BLaER1 (cell line): ENCODE measurements at regions not wholly inside any gene's neighbourhood (a gene's known extent, or its start where the extent isn't known, plus 50 kb on each side); places are given as distances from the start of the nearest gene placed in this dataset.

Experiments
- H3K27ac ChIP-seq: shearing (Covaris generic); formaldehyde crosslinking; 2 replicates; pipeline ENCODE4 v1.8.1; 2022
- H3K27me3 ChIP-seq: shearing (Covaris generic); formaldehyde crosslinking; 2 replicates; pipeline ENCODE4 v1.8.1; 2022
- H3K36me3 ChIP-seq: shearing (Covaris generic); formaldehyde crosslinking; 2 replicates; pipeline ENCODE4 v1.8.1; 2022
- H3K4me1 ChIP-seq: shearing (Covaris generic); formaldehyde crosslinking; 2 replicates; pipeline ENCODE4 v1.8.1; 2022
- H3K4me2 ChIP-seq: shearing (Covaris generic); formaldehyde crosslinking; 2 replicates; pipeline ENCODE4 v1.8.1; 2022
- H3K4me3 ChIP-seq: shearing (Covaris generic); formaldehyde crosslinking; 2 replicates; pipeline ENCODE4 v1.8.1; 2022
- H3K9ac ChIP-seq: shearing (Covaris generic); formaldehyde crosslinking; 2 replicates; pipeline ENCODE4 v1.8.1; 2022
- H3K9me3 ChIP-seq: shearing (Covaris generic); formaldehyde crosslinking; 2 replicates; pipeline ENCODE4 v1.8.1; 2022
- H4K20me1 ChIP-seq: shearing (Covaris generic); formaldehyde crosslinking; 2 replicates; pipeline ENCODE4 v1.8.1; 2022
- Cebpa-rat ChIP-seq: shearing (Covaris generic); IDR thresholded peaks from 2 replicates; pipeline ENCODE4 v1.8.1; 2022

DNA sequence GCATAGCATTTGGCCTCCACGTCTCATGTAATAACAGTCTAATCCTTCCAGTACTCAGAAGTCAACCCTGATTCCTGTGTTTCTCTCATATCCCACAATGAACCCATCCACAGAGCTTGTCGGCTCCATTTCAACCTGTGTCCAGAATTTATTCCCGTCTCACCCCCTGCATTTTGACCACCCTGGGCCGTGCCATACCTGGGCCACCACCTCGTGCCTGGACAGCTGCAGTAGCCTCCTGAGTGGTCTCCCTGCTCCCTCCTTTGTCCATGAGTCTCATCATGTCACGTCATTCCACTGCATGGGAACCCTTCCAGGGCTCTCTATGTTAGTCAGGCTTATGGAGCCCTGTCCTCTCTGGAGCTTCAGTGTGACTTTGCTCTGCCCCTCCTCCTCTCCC, 670.6 kb downstream of the PTPRU start:
- no peaks in the 10 kb centered on the region for H3K36me3 ChIP-seq
- no peaks in the 10 kb centered on the region for H3K9me3 ChIP-seq
- H3K4me2 ChIP-seq, result no peak overlapping the region
- H3K4me3 ChIP-seq, result no peak overlapping the region
- no peaks in the 10 kb centered on the region for H4K20me1 ChIP-seq
- H3K27me3 ChIP-seq, result no peaks in the 10 kb centered on the region; the same call in 1 of the 2 replicates
- no peak overlapping the region for H3K27ac ChIP-seq
- H3K9ac ChIP-seq, result no peak overlapping the region
- peaks cover 9% of the 10 kb centered on the region for H3K4me1 ChIP-seq
- no peak for TF ChIP-seq Cebpa-rat

DNA sequence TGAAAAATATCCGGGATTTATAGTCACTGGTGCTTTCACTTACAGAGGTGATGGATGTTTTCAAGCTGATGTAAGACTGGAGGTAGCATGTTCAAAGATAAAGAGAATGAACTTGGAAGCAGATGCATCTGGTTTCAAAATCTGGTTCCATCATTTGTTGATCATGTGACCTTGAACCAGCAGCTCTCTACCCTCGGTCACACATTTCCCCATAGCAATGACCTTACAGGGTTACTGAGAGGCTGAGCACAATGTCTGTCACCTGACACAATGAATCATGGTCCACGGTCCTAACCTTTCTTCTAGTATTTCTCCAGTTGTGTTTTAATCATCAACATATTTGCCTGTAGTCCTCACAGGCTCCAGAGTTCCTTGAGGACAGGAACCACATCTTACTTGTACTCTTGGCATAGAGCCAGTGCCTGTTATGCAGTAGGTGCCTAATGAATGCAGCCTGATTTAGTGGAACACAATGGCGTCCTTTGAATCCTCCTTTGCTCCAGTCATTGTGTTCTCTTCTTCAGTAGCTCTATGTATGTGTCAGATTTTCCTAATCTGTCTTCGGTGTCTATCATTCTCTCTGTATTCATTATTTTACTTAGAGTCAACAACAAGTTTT, 667.3 kb downstream of the PTPRU start:
- Histone ChIP-seq H3K27me3 (no peaks in the 10 kb centered on the region; the same call in 1 of the 2 replicates), H3K36me3 (no peaks in the 10 kb centered on the region), H3K4me2 (no peak overlapping the region), H3K4me1 (no peaks in the 10 kb centered on the region; the same call in 1 of the 2 replicates), H3K9ac (no peak overlapping the region), H3K4me3 (no peak overlapping the region), H4K20me1 (no peaks in the 10 kb centered on the region), H3K27ac (no peak overlapping the region), H3K9me3 (no peaks in the 10 kb centered on the region)
- TF ChIP-seq Cebpa-rat, result no peak

DNA sequence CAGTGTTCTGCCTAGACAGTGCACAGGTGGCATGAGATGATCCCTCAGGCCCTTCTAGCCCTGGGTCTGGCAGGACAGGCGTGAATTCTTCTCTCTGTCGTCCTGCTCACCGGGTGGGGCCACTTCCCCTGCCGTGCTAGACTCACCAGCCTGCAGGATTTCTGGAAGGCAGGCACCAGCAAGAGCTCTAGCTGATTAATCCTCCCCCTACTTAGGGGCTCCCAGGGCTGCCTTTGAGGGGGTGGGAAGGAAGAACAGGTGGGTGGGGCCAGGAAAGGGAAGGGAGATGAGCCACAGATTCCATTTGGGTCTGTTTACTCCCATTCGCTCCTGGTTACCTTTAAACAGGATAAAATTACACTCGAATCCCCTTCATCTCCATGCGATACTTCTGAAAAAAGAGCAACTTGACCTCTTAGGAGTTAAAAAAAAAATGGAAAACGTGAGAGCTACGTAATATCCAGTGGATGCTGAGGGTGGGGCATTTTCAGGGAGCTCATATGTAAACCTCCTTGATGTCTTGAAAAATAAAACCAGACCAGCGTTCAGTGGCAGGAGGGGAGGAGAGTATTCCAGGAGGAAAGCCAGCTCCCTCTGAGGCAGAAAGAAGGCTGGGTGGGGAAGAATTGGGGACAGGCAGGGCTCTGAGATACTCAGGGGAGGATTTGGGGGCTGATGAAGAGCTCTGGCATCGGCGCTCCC, 665.5 kb downstream of the PTPRU start:
- H3K4me2 ChIP-seq, result no peak overlapping the region
- H4K20me1 ChIP-seq, result no peaks in the 10 kb centered on the region
- no peak overlapping the region for H3K9ac ChIP-seq
- H3K27me3 ChIP-seq, result no peaks in the 10 kb centered on the region; the same call in 1 of the 2 replicates
- H3K4me3 ChIP-seq, result no peak overlapping the region
- H3K4me1 ChIP-seq, result peaks cover 4% of the 10 kb centered on the region; the same call in 1 of the 2 replicates
- H3K9me3 ChIP-seq, result no peaks in the 10 kb centered on the region
- no peak for TF ChIP-seq Cebpa-rat
- H3K27ac ChIP-seq, result no peak overlapping the region
- H3K36me3 ChIP-seq, result no peaks in the 10 kb centered on the region

DNA sequence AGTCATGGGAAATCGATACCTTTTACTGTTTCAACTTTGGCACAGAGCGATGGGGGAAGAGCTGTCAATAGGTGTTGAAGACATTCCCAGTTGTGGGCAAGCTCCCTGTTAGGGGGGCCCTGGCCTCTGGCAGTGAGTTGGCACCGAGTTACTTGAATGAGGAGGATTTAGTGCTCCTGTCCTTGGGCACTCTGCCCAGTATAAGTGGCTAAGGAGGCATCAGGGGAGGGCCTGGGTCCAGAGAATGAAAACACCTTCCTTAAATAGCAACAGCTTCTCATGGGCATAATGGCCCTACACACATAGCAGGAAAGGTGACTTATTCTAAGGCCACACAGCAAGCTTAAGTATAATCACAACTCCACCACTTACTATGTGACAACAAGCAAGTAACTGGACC, 664.4 kb downstream of the PTPRU start:
- Histone ChIP-seq H3K4me2 (no peak overlapping the region), H4K20me1 (no peaks in the 10 kb centered on the region), H3K27ac (no peak overlapping the region), H3K4me3 (no peak overlapping the region), H3K4me1 (peaks cover 5% of the 10 kb centered on the region; the same call in 1 of the 2 replicates), H3K36me3 (no peaks in the 10 kb centered on the region), H3K9ac (no peak overlapping the region), H3K27me3 (no peaks in the 10 kb centered on the region; the same call in 1 of the 2 replicates), H3K9me3 (no peaks in the 10 kb centered on the region)
- TF ChIP-seq Cebpa-rat, result no peak

DNA sequence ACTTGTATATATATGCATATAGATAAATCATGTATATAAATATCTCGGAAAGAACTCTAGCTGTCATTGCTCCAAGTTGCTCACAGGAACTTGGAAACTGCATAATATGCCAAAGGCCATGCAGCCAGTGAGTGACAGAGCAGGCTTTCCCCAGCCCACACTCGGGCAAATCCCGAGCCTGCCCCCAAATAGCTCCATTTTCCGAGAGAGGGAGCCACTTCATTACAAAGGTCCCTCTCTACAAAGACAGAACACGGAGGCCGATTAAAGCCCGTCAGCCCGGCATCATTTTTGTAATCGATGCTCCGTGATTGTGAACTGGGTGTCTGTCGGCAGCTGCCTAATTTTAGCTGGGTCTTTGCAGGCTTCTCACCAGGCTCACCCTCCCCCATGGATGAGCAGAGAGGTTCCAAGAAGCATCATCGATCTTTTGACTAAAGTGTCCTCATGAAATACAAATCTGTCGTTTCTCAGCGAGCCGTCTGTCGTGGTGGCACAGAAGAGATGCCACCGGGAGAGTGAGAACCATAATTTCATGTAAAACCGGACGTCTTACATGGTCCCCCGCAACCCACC, 663.9 kb downstream of the PTPRU start:
- H3K27me3 ChIP-seq, result no peaks in the 10 kb centered on the region; the same call in 1 of the 2 replicates
- H3K9ac ChIP-seq, result no peak overlapping the region
- H3K4me1 ChIP-seq, result peaks cover 5% of the 10 kb centered on the region; the same call in 1 of the 2 replicates
- no peak overlapping the region for H3K4me3 ChIP-seq
- no peak overlapping the region for H3K4me2 ChIP-seq
- H3K9me3 ChIP-seq, result no peaks in the 10 kb centered on the region
- H3K36me3 ChIP-seq, result no peaks in the 10 kb centered on the region
- no peak overlapping the region for H3K27ac ChIP-seq
- H4K20me1 ChIP-seq, result no peaks in the 10 kb centered on the region
- TF ChIP-seq Cebpa-rat, result no peak

DNA sequence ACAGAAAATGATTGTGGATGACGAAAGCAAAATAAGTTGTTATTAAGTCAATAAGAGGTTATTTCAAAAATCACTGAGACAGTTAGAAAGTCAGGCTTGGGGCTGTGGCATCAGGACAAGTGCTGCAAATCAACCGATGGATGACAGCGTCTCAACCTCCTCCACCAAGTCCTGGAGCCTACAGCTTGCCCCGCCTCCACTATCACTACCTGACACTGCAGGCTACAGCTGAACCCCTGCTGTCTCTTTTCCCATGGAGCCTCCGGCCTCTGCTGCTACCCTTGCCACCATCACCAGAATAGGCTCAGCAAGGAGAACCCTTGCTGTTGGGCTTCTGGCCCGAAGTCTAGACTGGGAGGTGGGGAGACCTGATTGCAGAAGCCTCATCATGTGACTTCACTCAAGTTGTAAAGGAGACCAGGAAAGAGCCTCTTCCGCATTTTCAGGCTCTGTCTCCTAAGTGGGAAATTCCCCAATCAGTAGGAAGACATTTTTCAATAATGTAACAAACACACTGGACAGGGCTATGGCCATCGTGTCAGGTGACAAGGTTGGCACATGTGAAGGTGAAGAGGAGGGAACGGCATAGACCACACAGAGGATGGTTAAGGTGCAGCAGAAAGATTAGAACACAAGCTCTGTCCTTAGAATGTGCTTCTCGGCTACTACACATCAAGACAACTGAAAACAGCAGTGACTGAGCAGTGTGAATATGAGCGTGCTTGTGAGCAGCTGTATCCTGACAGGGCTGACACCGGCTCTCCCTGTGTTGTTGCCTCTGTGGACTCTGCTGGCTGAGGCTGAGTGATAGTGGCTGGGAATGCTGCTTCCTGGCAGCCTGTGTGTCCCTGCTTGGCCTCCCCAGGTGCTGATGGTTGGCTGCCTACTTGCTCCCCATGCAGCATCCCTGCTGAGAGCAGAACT, 660.7 kb downstream of the PTPRU start:
- Histone ChIP-seq H4K20me1 (no peaks in the 10 kb centered on the region), H3K4me2 (peak overlapping the region; percentile 0; the same call in 1 of the 2 replicates), H3K4me3 (no peak overlapping the region), H3K27ac (no peak overlapping the region), H3K27me3 (no peaks in the 10 kb centered on the region), H3K36me3 (no peaks in the 10 kb centered on the region), H3K9me3 (no peaks in the 10 kb centered on the region), H3K9ac (no peak overlapping the region), H3K4me1 (peaks cover 5% of the 10 kb centered on the region; the same call in 1 of the 2 replicates)
- TF ChIP-seq Cebpa-rat, result no peak

DNA sequence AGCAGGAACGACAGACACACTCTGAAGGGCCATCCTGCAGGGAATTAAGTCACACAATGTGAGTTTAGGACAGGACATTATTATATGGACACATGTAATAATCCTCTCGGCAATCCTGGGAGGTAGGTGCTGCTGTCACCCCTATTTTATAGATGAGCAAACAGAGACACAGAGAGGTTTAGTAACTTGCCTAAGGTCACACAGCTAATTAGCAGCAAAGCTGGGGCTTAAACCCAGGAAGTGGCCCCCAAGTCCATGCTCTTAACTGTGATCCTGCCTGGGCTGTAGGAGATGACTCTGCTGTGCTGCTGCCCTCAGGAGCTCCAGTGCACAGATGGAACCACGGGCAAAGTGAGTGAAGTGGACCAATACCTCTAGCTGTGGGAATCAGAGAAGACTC, 660.0 kb downstream of the PTPRU start:
- Histone ChIP-seq H3K4me1 (peaks cover 5% of the 10 kb centered on the region; the same call in 1 of the 2 replicates), H3K27me3 (no peaks in the 10 kb centered on the region), H3K9me3 (no peaks in the 10 kb centered on the region), H3K36me3 (no peaks in the 10 kb centered on the region), H3K4me2 (no peak overlapping the region), H4K20me1 (no peaks in the 10 kb centered on the region), H3K27ac (no peak overlapping the region), H3K9ac (no peak overlapping the region), H3K4me3 (no peak overlapping the region)
- TF ChIP-seq Cebpa-rat, result no peak

DNA sequence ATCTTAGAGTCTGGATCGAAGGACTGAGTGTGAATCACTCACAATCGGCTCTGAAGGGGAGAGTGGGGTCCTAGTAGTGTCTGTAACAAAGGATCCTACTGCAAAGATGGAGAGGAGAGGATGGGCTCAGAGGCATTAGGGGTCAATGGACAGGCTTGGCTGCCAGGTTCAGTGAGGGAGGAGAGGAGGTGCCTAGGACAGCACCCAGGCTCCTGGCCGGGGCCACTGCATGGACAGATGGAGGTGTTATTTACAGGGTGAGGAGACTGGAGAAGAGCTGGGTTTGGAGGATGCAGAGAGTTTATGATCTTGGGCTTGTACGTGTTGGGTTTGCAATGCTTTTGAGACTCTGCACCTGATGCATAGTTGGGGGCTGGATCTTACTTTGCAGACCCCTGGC, 658.9 kb downstream of the PTPRU start:
- H3K9me3 ChIP-seq, result no peaks in the 10 kb centered on the region
- H3K27ac ChIP-seq, result no peak overlapping the region
- H3K4me2 ChIP-seq, result no peak overlapping the region
- no peaks in the 10 kb centered on the region for H4K20me1 ChIP-seq
- H3K36me3 ChIP-seq, result no peaks in the 10 kb centered on the region
- peaks cover 5% of the 10 kb centered on the region; the same call in 1 of the 2 replicates for H3K4me1 ChIP-seq
- H3K27me3 ChIP-seq, result no peaks in the 10 kb centered on the region
- H3K9ac ChIP-seq, result no peak overlapping the region
- no peak for TF ChIP-seq Cebpa-rat
- H3K4me3 ChIP-seq, result no peak overlapping the region

DNA sequence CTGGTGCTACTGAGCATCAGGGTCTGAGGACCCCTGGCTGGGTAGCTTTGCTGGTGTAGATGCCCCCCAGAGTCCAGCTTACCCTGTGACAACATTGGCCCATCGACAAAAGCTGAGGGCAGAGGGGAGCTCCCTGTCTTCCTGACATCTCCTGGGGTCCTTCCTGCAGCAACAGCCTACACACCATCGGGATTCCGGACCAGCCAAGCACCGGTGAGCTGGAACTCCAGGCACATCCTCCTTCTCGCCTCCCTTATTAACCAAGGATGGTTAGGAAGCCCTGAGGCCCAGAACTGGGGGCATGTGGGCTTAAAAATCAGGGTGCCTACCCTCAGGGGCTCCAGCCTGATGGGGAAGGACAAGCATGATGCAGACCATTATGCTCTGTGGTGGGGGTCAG, 658.0 kb downstream of the PTPRU start:
- no peak for TF ChIP-seq Cebpa-rat
- Histone ChIP-seq H3K4me3 (no peak overlapping the region), H3K27me3 (no peaks in the 10 kb centered on the region), H3K4me2 (no peak overlapping the region), H3K36me3 (no peaks in the 10 kb centered on the region), H3K27ac (no peak overlapping the region), H4K20me1 (no peaks in the 10 kb centered on the region), H3K9ac (no peak overlapping the region), H3K9me3 (no peaks in the 10 kb centered on the region), H3K4me1 (peaks cover 5% of the 10 kb centered on the region; the same call in 1 of the 2 replicates)
